ENCODE measurements at regions not wholly inside any gene's neighbourhood (a gene's known extent, or its start where the extent isn't known, plus 50 kb on each side); places are given as distances from the start of the nearest gene placed in this dataset.

DNA sequence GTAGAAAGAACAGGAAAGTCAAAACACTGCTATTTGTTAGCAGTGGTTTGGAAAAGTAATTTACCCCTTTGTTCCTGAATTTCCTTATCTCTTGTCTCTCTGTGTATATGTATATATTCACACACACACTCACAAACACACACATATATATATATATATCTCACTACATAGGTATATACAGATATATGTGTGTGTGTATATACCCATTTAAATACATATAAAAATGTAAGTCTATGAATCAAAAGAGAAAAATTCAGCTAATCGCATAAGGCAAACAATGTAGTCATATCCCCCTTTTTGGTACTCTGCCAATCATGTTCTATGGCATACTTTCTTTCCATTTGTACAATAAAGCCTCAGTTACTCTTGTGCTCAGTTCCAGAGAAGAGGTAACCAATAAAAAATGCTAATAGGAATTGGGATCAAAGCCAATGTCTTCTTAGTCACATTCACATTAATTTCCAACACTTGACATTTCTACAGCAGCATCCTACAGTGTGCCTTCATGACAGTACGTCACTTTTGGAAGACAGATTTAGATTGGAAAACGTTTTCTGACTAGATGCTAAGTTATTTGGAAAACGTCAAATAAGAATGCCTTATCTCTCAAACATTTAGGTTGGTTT, 94.6 kb downstream of the MC4R start:
- no peak overlapping the region for H3K56ac ChIP-seq (replicated peaks; ENCODE audit: insufficient read length, low read depth, low read length)
- H3K9me3 ChIP-seq (ENCODE audit: insufficient read depth in 2 of 2, low read depth in 1 of 2, low read length in 1 of 2): no peaks in the 10 kb centered on the region
- no peak for FAIRE-seq
- H4K91ac ChIP-seq (replicated peaks; ENCODE audit: insufficient read length, low read length): no peak overlapping the region
- no peaks in the 10 kb centered on the region for H4K20me1 ChIP-seq (replicated peaks in 1 of 2; ENCODE audit: control insufficient read depth in 1 of 2, insufficient read depth in 2 of 2, low read length in 2 of 2)
- 93% methylated on average over 4 of the region's 4 CpGs; no CpG with 5 or more reads in 1 of the 2 experiments for WGBS, 2 experiments (ENCODE audit: extremely low coverage in 1 of 2, insufficient coverage in 1 of 2, insufficient read length in 1 of 2, insufficient replicate concordance in 2 of 2, low coverage in 1 of 2, low lambda C conversion rate in 2 of 2, missing lambda C conversion rate in 1 of 2)
- no peak overlapping the region for H2BK5ac ChIP-seq (ENCODE audit: low read depth, low read length)
- no peak overlapping the region for H4K8ac ChIP-seq (ENCODE audit: extremely low read depth, insufficient read depth, low read length)
- ChIA-PET CTCF (ENCODE audit: partially characterized antibody) (no interaction called here), POLR2A (ENCODE audit: partially characterized antibody) (no interaction called here)
- no peak overlapping the region for H2AK5ac ChIP-seq (ENCODE audit: low read depth, low read length)
- H2BK20ac ChIP-seq (ENCODE audit: low read length): no peak overlapping the region
- H3K79me1 ChIP-seq (ENCODE audit: low read depth, low read length): no peaks in the 10 kb centered on the region
- H3K4me2 ChIP-seq (ENCODE audit: insufficient read depth in 1 of 2, low read depth in 2 of 2, low read length in 2 of 2): no peak overlapping the region
- no peak overlapping the region for H3K27ac ChIP-seq (ENCODE audit: low read depth, low read length)
- H3K4ac ChIP-seq (replicated peaks; ENCODE audit: insufficient read length, low read depth, low read length): no peak overlapping the region
- H3K27me3 ChIP-seq (replicated peaks in 1 of 4; ENCODE audit: control insufficient read depth in 3 of 4, extremely low read depth in 1 of 4, insufficient read depth in 3 of 4, low read length in 3 of 4): no peaks in the 10 kb centered on the region
- H3K23ac ChIP-seq (ENCODE audit: insufficient read length): no peak overlapping the region
- H3K23me2 ChIP-seq (ENCODE audit: low read depth, low read length): no peaks in the 10 kb centered on the region
- H4K5ac ChIP-seq (ENCODE audit: insufficient read length, low read depth, low read length): no peak overlapping the region
- no peak overlapping the region for H2AFZ ChIP-seq (ENCODE audit: low read length)
- H3K9ac ChIP-seq (replicated peaks in 1 of 4; ENCODE audit: extremely low read depth in 1 of 4, low read depth in 3 of 4, low read length in 3 of 4): no peak overlapping the region
- H3K79me2 ChIP-seq (ENCODE audit: control insufficient read depth in 1 of 2, insufficient read depth in 2 of 2, low read length in 2 of 2): no peaks in the 10 kb centered on the region
- no peaks in the 10 kb centered on the region for H3K36me3 ChIP-seq (ENCODE audit: control insufficient read depth in 2 of 4, insufficient read depth in 4 of 4, low read length in 3 of 4)
- H3K14ac ChIP-seq (ENCODE audit: insufficient read length): no peak overlapping the region
- no peak overlapping the region for H2BK12ac ChIP-seq (ENCODE audit: low read depth, low read length)
- no peaks in the 10 kb centered on the region for H3K4me1 ChIP-seq (replicated peaks in 1 of 4; ENCODE audit: control insufficient read depth in 3 of 4, insufficient read depth in 4 of 4, low read length in 3 of 4)
- H2BK15ac ChIP-seq (ENCODE audit: low read length): no peak overlapping the region
- H3K4me3 ChIP-seq (ENCODE audit: extremely low read depth in 1 of 4, insufficient read depth in 2 of 4, low read depth in 3 of 4, low read length in 4 of 4): no peak overlapping the region
- no peak overlapping the region for H2BK120ac ChIP-seq (replicated peaks; ENCODE audit: low read depth, low read length)
- no peak for DNase-seq (ENCODE audit: low read depth in 1 of 2, low spot score in 2 of 2)
- no peak overlapping the region for H3K18ac ChIP-seq (ENCODE audit: extremely low read depth, low read length)
- no peak for TF ChIP-seq SIN3A (conservative IDR thresholded peaks at IDR 0.05 in 1 of 2, IDR thresholded peaks at IDR 0.05 in 1 of 2; ENCODE audit: low read depth in 1 of 2, low read length in 2 of 2)

Data from H1 (cell line).